H4 (cell line): ENCODE measurements at regions not wholly inside any gene's neighbourhood (a gene's known extent, or its start where the extent isn't known, plus 50 kb on each side); places are given as distances from the start of the nearest gene placed in this dataset.

Experiments used
- DNase-seq: peaks from one replicate; pipeline ENCODE4 v3.0.0-alpha.2; 2015; ENCODE audit warnings: low spot score

GRCh38 chr2:126793885-126794613, 104.6 kb upstream of the TEX51 start:
- DNase-seq: no peak

DNA sequence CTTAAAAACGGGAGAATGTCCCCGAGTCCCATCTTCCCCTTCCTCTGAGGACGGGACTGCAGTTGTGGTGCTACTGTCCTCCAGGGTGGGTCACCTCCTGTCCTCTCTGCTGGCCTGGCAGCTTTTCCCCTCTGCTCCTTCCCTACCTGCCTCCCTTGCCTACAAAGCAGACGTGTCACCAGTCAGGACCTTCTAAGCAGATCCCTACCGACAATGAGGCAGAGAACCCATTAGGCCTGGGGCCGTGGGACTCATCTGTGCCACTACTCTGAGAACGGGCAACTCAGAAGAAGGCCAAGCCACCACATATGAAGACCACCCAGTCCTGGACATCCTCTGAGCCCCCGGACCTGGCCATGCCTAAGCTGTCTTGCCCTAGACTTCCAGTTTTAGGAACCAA, 103.0 kb upstream of the TEX51 start:
- no peak for DNase-seq

- no peak for DNase-seq
Measured at GRCh38 chr2:126796931-126797621, 101.6 kb upstream of the TEX51 start.

GRCh38 chr2:126797622-126798275, 100.9 kb upstream of the TEX51 start:
- DNase-seq: no peak

DNA sequence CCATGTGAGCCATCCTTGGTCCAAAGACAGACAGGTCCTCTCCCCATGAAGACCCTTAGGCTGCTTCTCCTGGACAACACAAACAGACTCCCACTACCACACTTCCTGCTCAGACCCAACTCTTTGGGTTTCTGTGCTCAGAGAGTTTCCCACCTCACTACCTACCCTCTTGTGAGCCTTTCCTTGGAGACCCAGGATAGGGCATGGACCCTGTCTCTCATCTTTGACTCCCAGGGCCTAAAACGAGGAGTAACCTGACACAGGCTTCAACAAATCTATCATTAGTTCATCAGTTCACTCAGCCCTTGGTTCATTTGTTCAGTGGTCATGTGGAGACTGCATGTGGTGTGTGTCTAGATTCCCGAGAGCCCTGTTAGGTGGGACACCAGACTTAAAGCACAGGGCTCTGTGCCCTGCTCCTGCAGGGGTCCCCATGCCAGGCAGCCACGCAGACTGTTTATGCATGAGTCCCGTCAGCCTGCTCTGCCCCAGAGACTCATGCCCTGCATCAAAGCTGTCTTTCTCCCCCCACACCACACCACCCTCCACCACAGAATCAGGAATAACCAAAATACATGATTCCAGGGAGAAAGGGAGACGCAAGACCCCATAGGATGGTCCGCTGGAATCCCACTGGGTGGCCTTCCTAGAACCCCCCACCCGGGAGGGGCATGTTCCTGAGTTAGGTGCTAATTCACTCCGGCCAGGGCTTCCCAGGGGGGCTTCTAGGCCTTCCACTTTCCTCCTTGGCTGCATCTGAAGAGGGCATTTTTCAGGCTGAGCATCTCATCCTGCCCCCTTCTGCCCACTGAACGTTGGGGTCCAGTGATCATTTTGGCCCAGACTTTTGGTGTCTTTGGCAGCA, 100.2 kb upstream of the TEX51 start:
- no peak for DNase-seq

DNA sequence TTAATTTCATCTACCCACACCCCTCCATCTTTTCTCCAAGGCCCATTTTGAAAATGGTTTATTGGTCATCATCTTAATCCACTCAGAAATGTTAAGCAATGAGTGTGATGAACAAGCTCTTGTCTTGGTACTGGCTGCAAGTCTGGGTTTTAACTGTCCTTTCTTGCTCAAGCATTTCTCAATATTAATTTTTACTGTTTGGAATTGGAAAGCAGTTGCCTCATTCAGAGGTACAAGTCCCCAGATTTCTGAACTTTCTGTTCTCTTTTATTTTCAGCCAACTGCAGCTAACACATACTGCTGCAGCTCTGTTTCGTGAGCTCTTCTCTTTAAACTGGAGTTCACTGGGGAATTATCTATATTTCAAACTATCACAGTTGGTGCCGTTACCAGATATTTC, 99.4 kb upstream of the TEX51 start:
- DNase-seq: no peak

GRCh38 chr2:126801473-126801872, 97.2 kb upstream of the TEX51 start:
- no peak for DNase-seq

- DNase-seq: no peak
Measured at GRCh38 chr2:126802316-126802715, 96.4 kb upstream of the TEX51 start.

GRCh38 chr2:126802774-126803433, 95.8 kb upstream of the TEX51 start:
- DNase-seq: no peak

- DNase-seq: no peak
Measured at GRCh38 chr2:126803434-126803775, 95.3 kb upstream of the TEX51 start.

DNA sequence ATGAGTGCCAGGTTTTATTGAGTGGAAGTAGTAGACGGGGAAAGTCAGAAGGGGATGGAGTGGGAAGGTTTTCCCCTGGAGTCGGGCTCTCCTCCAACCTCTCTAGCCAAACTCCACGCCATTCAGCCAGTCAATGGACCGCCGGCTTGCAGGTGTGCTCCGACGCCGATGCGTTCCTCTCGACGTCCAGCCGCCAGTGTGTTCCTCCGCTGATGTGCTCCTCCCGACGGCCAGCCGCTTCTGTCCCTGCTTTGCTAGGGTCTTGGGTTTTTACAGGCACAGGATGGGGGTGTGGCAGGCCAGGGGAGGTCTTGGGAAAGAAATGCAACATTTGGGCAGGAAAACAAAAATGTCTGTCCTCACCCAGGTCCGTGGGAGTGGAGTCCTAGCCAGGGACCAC, 94.3 kb upstream of the TEX51 start:
- no peak for DNase-seq

GRCh38 chr2:126808929-126809328, 89.8 kb upstream of the TEX51 start:
- no peak for DNase-seq

DNA sequence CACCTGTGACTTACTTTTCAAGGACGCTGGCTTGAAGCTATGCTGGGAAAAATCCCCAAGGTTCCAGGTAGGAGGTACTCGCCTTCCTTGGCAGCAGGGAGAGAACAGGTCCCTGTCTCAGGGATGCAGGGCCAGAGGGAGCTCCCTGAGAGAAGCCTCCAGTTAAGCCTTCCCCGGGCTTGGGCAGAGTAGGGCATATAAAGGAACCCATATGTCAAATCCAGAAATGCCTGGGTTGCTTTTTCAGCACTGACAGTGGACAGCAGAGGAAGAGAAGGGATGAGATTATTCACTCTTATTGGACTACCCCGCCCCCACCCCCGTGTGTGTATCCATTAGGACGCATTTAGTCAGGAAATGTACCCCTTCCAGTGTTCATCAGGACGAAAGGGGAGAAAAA, 89.3 kb upstream of the TEX51 start:
- DNase-seq: no peak

GRCh38 chr2:126810001-126810400, 88.7 kb upstream of the TEX51 start:
- no peak for DNase-seq

- DNase-seq: no peak
Measured at GRCh38 chr2:126811101-126811500, 87.6 kb upstream of the TEX51 start.

DNA sequence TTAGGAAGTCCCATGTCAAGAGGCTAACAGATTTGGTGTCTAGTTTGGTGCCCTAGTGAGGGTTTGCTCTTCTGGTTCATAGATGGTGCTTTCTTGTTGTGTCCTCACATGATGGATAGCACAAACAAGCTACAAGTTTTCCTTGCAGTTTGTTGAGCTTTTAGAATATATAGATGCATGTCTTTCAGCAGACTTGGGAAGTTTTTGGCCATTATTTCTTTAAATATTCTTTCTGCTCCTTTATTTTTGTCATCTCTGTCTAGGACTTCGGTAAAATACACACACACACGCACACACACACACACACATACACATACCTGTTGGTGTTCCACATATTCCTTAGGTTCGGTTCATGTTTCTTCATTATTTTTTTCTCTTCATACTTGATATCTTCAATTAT, 81.5 kb upstream of the TEX51 start:
- DNase-seq: no peak

- DNase-seq: no peak
Measured at GRCh38 chr2:126822115-126822514, 76.6 kb upstream of the TEX51 start.

DNA sequence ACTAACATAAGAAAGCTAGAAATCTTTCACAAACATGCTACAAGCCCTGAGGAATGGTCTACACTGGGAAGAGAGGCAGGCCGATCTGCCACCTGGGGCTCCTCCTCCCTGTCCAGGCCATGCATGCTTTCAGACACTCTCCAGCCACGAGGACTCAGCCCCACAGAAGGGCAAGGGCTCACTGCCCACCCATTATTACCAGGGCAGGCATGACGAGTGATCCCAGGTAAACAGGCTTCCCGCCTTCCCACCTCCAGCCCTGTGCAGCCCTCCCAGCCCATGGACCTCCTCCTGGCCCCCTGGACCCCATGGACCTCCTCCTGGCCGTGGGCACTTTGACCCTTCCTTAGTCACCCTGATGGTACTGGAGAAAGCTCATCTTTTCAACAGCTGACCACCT, 75.8 kb upstream of the TEX51 start:
- DNase-seq: no peak

- DNase-seq: no peak
Measured at GRCh38 chr2:126823951-126824350, 74.7 kb upstream of the TEX51 start.

GRCh38 chr2:126824663-126825062, 74.0 kb upstream of the TEX51 start:
- DNase-seq: no peak

GRCh38 chr2:126825316-126825715, 73.4 kb upstream of the TEX51 start:
- DNase-seq: no peak

GRCh38 chr2:126826491-126826890, 72.2 kb upstream of the TEX51 start:
- no peak for DNase-seq
